SK-N-SH (cell line): ENCODE measurements at regions not wholly inside any gene's neighbourhood (a gene's known extent, or its start where the extent isn't known, plus 50 kb on each side); places are given as distances from the start of the nearest gene placed in this dataset.

Source experiments
- EZH2phosphoT487 ChIP-seq: fragments of 200-600 bp; sonication (generic); IDR thresholded peaks from 2 replicates; pipeline ENCODE4 v1.6.1; 2017; ENCODE audit warnings: low read depth, mixed run types, mild to moderate bottlenecking, antibody characterized with exemption, moderate library complexity, borderline replicate concordance
- POLR2AphosphoS5 ChIP-seq: IDR thresholded peaks from 2 replicates; pipeline ENCODE4 v1.6.1; 2012; ENCODE audit warnings: low read depth, low read length
- RAD21 ChIP-seq: IDR thresholded peaks from 2 replicates; pipeline ENCODE4 v1.6.1; 2012; ENCODE audit warnings: mild to moderate bottlenecking, low read length
- RCOR1 ChIP-seq: fragments of 150-350 bp; IDR thresholded peaks from 2 replicates; pipeline ENCODE4 v1.6.1; 2017; ENCODE audit warnings: antibody characterized with exemption, low read length
- RFX5 ChIP-seq: IDR thresholded peaks from 2 replicates; pipeline ENCODE4 v1.6.1; 2012; ENCODE audit warnings: mild to moderate bottlenecking, improper control_type of control experiment, low read length
- SIN3A ChIP-seq: IDR thresholded peaks from 2 replicates; pipeline ENCODE4 v1.6.1; 2012; ENCODE audit warnings: low read depth, mild to moderate bottlenecking, low read length, moderate library complexity, borderline replicate concordance
- TAF1 ChIP-seq: IDR thresholded peaks from 2 replicates; pipeline ENCODE4 v1.6.1; 2012; ENCODE audit warnings: low read depth, mild to moderate bottlenecking, low read length, moderate library complexity, borderline replicate concordance
- TEAD4 ChIP-seq: IDR thresholded peaks from 2 replicates; pipeline ENCODE4 v1.4.0; 2012; ENCODE audit warnings: mild to moderate bottlenecking, borderline replicate concordance; ENCODE audit not compliant: insufficient read depth
- TF ChIP-seq, protein P1 (sequence below): IDR thresholded peaks from 2 replicates; pipeline ENCODE4 v1.4.0; 2012; ENCODE audit warnings: low read depth
- TF ChIP-seq, protein P2 (sequence below): fragments of 200-600 bp; sonication (generic); IDR thresholded peaks from 2 replicates; pipeline ENCODE4 v1.6.1; 2017; ENCODE audit warnings: antibody characterized with exemption, mild to moderate bottlenecking, moderate library complexity
- TF ChIP-seq, protein P3 (sequence below): IDR thresholded peaks from 2 replicates; pipeline ENCODE4 v1.4.0; 2012; ENCODE audit warnings: low read depth, borderline replicate concordance

DNA sequence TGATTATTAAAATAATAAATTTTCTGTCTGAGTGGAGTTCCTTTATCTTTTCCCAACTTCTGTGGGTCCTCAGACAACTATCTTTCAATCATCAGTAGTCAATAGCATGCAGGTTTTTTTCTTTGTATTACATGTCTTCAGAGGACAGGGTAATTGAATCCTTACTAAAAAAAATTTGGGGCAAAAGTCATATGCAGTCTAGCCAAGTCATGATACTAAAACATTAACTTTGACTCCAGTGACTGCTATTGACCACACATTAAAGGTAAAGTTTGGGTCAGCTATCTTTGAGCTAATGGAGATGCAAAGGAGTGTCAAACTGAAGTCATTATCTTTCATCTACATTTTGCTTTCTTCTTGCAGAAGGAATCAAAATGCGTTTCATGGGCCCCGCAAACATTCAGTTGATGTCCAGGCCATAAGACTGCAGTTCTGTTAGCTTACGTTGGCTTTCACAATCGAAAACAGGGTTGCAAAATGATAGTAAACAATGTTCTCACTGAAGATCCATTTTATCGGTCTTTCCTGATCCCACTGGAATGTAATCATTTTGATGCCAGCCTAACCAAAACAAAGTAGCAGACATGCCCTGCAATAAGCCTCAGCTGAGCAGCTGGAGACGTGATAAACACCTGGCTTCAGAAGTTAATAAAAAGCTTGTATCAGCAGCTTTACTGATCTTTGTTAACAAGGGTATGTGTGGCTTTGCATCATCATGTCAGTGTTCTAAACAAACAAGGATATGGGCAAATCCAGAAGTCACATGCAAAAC lies 186.1 kb upstream of the PRLR start:
- TF ChIP-seq, protein P1, sequence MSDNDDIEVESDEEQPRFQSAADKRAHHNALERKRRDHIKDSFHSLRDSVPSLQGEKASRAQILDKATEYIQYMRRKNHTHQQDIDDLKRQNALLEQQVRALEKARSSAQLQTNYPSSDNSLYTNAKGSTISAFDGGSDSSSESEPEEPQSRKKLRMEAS = no peak
- TF ChIP-seq, protein P2, sequence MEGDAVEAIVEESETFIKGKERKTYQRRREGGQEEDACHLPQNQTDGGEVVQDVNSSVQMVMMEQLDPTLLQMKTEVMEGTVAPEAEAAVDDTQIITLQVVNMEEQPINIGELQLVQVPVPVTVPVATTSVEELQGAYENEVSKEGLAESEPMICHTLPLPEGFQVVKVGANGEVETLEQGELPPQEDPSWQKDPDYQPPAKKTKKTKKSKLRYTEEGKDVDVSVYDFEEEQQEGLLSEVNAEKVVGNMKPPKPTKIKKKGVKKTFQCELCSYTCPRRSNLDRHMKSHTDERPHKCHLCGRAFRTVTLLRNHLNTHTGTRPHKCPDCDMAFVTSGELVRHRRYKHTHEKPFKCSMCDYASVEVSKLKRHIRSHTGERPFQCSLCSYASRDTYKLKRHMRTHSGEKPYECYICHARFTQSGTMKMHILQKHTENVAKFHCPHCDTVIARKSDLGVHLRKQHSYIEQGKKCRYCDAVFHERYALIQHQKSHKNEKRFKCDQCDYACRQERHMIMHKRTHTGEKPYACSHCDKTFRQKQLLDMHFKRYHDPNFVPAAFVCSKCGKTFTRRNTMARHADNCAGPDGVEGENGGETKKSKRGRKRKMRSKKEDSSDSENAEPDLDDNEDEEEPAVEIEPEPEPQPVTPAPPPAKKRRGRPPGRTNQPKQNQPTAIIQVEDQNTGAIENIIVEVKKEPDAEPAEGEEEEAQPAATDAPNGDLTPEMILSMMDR = no peak
- TF ChIP-seq TEAD4 (no peak), RCOR1 (no peak), TAF1 (no peak), SIN3A (no peak), RFX5 (no peak), EZH2phosphoT487 (no peak), POLR2AphosphoS5 (no peak), RAD21 (no peak)
- TF ChIP-seq, protein P3, sequence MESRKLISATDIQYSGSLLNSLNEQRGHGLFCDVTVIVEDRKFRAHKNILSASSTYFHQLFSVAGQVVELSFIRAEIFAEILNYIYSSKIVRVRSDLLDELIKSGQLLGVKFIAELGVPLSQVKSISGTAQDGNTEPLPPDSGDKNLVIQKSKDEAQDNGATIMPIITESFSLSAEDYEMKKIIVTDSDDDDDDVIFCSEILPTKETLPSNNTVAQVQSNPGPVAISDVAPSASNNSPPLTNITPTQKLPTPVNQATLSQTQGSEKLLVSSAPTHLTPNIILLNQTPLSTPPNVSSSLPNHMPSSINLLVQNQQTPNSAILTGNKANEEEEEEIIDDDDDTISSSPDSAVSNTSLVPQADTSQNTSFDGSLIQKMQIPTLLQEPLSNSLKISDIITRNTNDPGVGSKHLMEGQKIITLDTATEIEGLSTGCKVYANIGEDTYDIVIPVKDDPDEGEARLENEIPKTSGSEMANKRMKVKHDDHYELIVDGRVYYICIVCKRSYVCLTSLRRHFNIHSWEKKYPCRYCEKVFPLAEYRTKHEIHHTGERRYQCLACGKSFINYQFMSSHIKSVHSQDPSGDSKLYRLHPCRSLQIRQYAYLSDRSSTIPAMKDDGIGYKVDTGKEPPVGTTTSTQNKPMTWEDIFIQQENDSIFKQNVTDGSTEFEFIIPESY = no peak
